DND-41 (cell line): ENCODE measurements at regions not wholly inside any gene's neighbourhood (a gene's known extent, or its start where the extent isn't known, plus 50 kb on each side); places are given as distances from the start of the nearest gene placed in this dataset.

Experiments
- CTCF ChIP-seq: IDR thresholded peaks from 2 replicates; pipeline ENCODE4 v1.5.1; 2012; ENCODE audit warnings: borderline replicate concordance, low read length, moderate library complexity, mild to moderate bottlenecking; ENCODE audit not compliant: poor library complexity, severe bottlenecking; ENCODE audit errors: extremely low read depth
- EZH2 ChIP-seq: IDR thresholded peaks from 3 replicates; pipeline ENCODE4 v1.6.1; 2012; ENCODE audit warnings: borderline replicate concordance, low read depth, mild to moderate bottlenecking, moderate library complexity, low read length, inconsistent platforms; ENCODE audit not compliant: severe bottlenecking

- no peak for TF ChIP-seq CTCF
- TF ChIP-seq EZH2, result no peak
These were observed 111.1 kb downstream of the GRIN2B start for GRCh38 chr12:13870255-13870654.
